GM21529 (cell line): ENCODE measurements at regions not wholly inside any gene's neighbourhood (a gene's known extent, or its start where the extent isn't known, plus 50 kb on each side); places are given as distances from the start of the nearest gene placed in this dataset.

ENCODE experiments used
- ATAC-seq: cut with Tn5 transposase; IDR thresholded peaks from one replicate; pipeline ENCODE4 v1.9.1; 2021; ENCODE audit not compliant: unreplicated experiment

DNA sequence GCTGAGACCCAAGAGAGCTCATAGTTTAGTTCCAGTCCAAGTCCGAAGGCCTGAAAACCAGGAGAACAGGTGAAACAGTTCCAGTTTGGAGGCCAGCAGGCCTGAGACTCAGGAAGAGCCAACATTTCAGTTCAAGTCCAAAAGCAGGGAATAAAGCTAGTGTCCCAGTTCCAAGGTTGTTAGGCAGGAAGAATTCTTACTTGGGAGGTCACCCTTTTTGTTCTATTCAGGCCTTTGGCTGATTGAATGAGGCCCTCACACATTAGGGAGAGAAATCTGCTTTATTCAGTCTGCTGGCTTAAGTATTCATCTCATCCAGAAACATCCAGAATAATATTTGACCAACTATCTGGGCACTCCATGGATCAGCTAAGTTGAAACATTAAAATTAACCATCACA lies 294.6 kb downstream of the PCNX1 start:
- ATAC-seq, result no peak

DNA sequence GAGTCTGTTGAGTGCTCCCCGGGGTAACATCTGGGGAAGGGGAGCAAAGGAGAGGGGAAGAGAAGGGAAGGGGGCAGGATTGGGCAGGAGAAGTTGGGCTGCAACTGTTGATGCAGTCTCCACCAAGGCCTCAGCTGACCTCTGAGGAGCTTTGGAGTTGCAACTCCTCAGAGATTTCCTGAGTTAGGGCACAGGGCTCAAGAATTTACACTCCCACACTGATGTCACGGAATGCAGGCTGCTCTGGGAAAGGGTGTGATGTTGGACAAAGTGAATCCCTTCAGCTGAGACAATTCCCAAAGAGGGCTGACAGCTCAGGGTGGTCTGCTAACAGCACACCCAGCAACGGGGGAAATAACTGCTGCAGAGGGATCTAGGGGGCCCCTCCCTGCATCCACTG lies 295.6 kb downstream of the PCNX1 start:
- ATAC-seq, result no peak

DNA sequence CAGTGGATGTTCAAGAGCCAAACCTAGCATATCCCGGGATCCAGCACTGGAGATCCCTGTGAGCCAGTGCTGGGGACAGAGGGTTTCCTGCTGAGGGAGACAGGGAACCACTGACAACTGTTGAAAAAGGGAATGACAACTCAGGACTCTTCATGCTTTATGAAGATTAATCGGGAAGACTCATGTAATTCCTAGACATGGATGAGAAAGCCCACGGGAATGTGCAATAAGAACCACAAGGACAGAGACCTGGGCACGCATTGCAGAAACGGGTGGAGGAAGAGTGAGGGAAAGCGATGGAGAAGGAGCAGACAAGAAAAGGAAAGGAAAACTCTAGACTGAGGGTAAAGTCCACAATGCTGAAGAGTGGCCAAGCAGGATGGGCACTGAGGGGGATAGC lies 296.0 kb downstream of the PCNX1 start:
- ATAC-seq, result no peak

DNA sequence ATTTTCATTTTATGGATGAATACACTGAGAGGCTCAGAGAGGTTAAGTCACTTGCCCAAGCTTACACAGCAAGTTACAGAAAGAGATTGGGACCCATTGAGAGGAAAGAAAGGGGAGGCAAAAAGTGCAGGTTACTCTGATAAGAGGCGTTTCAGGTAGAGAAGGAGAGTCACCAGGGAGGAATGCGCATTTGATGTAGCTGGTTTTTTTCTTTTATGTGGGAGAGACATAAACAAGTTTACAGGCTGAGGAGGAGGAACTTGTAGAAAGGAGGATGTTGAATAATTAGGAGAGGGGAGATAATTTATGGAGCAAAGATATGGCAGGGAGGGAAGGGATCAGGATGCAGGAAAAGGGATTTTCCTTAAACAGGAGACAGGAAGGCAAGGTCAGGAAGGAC lies 297.0 kb downstream of the PCNX1 start:
- ATAC-seq, result no peak

DNA sequence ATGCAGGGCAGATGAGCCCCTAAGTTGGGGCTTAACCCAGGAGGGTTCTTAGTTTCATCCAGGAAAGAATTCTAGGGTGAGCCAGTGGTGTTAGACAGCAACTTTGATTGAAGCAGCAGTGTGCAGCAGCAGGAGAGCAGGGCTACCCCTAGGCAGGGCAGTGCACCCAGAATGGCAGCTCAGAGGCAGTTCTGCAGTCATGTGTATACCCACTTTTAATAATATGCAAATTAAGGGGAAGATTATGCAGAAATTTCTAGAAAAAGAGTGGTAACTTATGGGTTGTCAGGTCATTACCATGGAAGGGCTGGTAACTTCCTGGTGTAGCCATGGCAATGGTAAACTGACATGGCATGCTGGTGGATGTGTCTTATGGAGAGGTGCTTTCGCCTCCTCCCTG lies 297.5 kb downstream of the PCNX1 start:
- no peak for ATAC-seq

DNA sequence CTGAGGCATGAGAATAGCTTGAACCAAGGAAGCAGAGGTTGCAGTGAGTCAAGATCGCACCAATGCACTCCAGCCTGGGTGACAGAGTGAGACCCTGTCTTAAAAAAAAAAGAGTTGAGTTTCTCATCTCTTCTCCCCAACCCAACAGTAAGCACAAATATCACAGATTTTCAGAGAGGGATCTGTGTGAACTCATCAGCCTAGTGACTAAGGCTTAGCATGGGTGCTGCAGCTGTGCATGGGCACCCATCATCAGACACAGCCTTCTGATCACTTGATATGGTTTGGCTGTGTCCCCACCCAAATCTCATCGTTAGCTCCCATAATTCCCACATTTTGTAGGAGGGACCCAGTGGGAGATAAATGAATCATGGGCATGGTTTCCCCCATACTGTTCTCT lies 298.9 kb downstream of the PCNX1 start:
- ATAC-seq, result no peak

DNA sequence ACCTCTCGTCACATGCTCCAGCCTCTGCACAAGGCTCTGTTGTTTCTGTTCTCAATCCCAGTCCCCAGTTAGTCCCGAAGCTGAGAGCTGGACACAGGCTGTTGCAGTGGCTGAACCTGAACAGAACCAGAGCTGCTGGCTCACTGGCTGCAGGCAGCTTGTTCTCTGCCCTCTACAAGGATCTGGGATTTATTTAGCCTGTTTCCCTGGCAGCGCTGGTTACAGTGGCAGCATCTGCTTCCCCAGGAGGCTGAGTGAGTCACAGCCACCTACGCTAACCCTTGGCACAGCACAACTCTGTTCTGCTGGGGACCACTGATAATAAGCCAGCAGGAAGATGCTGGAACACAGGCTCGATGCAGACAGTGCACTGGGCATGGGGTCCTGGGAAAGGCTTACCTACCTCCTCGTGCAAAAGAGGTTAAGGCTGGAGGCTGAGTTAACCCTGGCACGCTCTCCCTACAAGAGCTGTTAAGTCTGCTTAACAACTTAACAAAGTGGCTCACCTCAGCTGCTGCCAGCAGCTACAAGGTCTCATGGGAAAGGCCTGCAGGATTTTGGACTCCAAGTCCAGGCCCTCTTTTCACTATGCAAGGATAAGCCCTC lies 299.6 kb downstream of the PCNX1 start:
- no peak for ATAC-seq

DNA sequence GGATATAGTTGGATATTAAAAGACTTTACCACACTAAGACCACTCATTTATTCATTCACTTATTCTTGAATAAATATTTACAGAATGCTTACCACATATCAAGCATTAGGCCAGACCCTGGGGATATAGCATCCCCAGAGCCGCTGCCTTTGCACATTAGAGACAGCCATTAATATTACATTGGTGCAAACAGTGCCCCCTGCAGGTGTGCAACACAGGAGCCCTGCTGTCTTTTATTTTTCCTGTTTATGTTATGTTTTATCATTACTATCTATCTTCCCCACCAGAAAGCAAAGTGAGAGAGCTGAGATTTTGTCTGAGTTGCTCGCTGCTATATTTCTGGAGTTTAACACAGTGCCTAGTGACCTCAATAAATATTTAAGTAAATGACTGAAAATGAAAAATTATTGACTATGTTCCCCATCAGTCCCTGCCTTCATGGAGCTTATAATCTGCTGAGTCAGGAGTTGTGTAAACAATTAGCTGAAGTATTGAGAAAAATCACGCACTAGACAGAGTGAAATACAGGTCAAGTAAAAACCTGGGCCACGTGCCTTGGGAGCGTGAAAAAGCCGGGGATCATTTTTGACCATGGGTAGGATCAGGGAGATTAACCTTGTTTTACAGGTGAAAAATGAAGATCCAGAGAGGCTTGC lies 301.6 kb downstream of the PCNX1 start:
- no peak for ATAC-seq

DNA sequence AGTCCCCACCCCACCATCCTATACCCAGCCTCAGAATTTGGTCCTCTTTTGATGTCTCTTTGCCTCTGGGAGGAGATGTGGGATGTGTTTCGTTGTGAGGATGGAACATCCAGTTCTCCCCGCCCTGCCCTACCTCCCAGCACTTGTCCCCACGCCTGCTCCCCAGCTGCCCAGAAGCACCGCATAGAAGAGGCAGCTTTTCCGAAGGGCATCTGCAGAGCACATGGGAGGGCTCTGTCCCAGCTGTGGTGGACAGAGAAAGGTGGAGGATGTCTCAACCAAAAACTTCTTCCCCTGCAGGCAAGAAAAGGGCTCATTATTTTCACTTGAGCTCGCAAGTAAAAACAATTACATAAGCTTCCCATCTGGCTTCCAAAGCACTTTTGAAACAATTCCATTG lies 302.6 kb downstream of the PCNX1 start:
- no peak for ATAC-seq

DNA sequence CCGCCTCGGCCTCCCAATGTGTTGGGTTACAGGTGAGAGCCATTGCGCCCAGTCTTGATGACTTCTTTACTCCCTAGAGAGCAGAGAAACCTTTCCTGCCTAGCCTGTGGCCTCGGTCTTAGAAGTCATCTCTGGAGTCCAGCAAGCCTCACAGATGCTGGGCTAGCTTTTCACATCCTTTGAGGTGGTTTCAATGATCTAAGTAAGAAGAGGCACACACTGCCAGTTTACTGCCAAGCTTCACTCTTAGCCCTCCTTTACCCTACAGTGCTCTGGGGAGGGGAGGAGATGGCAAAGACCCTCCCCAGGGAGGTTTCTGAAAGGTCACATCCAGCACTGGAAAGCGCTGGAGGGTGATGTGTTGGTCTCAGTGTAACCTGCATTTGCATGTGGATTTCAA lies 304.8 kb downstream of the PCNX1 start:
- no peak for ATAC-seq

DNA sequence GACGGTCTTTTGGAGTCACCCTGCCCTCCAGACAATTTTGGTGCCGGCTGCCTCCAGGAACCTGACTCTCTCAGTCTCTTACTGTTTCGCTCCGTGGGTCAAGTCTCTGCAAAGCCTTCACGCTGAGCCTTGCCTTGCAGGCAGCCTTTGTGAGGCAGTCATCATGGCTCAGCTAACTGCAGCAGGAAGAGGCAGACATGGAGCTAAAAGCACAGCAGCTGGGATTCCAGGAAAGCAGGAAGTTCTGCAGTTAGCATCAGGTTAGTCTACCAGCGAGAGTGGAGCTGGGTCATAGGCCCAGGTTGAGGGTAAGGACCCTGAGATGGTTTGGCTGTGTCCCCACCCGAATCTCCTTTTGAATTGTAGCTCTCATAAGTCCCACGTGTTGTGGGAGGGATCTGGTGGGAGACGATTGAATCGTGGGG lies 305.4 kb downstream of the PCNX1 start:
- no peak for ATAC-seq

DNA sequence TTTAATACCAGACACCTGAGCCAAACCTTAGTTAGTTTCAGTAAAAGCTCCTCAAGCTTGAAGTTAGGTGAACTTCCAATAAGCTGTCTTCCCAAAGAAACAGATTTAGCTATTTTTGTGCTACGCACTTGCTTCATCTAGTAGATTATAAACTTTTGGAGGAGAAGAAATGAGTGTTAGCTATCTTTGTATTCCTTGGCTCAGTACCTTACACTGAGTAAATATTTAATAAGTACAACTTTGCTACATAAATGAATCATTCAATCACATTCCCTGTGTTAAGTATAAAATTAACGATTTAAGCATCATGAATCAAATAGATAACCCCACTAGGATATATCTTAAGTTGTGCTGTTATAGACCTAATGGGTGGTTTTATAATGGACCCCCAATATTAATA lies 307.0 kb downstream of the PCNX1 start:
- no peak for ATAC-seq

DNA sequence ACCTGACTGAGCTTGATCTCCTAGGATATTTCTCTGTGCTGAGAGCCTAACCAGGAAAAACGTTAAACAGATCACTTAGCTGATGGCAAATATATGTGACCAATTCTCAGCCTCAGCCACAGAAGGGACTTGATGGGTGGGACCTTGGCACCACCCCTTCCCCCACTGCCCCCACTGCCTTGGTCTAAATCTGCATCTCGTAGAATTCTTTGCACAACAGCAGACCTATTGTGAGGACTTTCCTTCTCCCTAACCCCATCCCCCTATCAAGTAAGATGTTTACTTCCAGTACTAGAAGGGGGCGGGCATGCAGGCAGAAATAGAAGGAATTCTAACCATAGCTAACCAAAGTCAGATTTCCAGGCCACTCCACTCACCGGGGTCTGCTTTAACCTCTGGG lies 313.2 kb downstream of the PCNX1 start:
- no peak for ATAC-seq

DNA sequence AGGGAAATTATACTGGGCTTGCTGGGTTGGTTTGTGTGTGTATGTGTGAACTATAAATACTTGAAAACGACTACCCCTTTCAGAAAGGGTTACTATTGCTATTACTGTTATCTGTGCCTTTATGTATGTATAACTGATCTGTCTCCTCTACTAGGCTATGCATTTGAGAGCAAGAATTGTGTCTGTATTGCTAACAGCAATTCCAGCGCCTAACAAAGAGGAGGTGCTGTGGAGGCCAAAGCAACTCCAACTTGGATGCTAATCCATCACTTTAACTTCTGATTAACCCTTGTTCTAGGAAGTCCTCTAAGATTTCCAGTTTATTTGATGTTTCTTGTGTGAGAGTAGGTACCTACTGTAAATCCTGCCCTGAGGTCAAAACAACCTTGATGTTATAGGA lies 313.9 kb downstream of the PCNX1 start:
- no peak for ATAC-seq

DNA sequence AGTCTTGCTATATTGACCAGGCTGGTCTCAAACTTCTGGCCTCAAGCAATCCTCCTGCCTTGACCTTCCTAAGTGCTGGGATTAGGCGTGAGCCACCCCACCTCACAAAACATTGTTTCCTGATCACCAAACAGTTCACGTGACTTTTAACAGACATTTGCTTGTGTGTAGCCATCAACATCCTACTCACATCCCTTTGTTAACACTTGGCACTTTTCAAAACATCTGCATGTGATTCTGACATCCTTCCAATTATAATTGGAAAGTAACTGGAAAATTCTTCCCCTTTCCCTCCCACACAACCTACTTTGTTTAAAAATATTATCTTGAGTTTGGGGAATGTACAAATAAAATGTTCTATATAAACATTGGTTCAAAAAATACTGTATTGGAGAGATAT lies 317.9 kb downstream of the PCNX1 start:
- no peak for ATAC-seq

DNA sequence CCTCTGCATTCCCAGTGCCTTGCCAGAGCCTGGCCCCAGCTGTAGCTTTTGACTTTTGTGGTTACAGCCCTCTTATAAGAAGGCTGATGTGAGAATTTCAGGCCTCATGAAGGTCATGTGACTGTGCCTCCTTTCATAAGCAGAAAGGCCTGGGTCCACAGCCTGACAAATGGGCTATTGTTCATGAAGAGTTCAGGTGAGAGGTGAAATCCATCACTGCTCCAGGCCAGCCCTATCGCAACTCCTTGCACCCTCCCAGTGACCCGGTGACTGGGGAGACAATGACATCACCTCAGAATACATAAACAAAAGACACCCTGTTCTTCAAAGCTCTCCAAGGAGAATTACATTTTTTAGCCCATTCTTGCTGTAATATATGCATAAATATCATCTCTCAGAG lies 321.5 kb downstream of the PCNX1 start:
- ATAC-seq, result no peak

DNA sequence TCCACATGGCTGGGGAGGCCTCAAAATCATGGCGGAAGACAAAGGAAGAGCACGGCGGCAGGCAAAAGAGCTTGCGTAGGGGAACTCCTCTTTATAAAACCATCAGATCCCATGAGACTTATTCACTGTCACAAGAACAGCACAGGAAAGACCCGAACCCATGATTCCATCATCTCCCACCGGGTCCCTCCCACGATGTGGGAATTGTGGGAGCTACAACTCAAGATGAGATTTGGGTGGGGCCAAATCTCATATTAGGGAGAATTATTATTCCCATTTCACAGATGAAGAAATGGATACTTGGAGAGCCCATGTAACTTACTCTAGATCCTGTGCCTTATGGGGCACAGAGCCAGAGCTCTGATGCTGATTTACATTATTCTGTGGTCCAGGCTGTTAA lies 322.6 kb downstream of the PCNX1 start:
- no peak for ATAC-seq

DNA sequence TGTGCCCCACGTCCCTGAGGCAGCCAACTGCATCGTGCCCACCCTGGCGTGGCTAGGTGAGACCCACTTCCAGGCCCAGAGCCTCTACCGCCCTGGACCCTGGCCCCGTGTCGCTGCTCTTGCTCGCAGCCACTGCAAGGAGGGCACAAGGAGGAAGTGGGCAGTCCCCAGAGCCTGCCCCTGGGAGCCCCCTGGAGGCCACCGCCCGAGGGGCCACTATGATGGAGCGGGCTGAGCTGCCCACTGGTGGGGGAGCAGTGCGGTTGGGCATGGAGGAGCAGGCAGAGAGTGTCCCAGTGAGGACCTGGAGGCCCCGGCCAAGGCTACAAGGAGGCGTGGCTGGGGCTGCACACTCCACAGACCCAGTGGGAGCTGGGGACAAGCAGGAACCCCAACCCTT lies 323.6 kb downstream of the PCNX1 start:
- no peak for ATAC-seq

DNA sequence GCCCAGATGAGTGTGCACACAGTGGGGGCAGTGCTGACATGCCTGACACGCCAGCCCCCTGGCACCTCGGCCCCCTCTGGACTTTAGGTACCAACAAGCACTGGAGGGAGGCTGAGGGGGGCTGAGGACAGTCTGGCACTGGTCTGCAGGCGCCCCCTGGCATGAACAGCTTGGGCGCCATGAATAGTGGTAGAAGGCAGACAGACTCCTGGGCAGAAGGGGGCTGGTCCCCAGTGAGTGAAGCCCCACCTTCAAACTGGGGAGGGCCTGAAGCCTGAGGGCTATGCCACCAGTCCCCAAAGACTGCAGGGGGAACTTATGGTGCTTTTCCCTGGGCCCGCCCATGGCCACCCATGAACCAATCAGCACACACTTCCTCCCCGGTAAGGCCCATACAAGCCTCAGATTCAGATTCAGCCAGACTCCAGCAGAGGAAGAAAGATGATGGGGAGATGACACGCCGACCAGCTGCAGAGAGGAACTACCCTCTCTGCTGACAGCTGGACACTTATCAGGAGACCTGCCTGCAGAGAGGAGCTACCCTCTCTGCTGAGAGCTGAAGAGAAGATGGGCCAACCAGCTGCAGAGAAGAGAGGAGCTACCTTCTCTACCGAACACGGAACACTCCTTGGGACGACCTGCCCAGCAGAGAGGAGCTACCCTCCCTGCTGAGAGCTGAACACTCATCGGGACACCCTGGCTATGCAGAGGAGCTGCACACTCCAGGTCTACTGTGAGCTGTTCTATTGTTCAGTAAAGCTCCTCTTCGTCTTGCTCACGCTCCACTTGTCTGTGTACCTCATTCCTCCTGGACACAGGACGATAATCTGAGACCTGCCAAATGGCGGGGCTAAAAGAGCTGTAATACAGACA lies 324.5 kb downstream of the PCNX1 start:
- peak; percentile 85 for ATAC-seq

DNA sequence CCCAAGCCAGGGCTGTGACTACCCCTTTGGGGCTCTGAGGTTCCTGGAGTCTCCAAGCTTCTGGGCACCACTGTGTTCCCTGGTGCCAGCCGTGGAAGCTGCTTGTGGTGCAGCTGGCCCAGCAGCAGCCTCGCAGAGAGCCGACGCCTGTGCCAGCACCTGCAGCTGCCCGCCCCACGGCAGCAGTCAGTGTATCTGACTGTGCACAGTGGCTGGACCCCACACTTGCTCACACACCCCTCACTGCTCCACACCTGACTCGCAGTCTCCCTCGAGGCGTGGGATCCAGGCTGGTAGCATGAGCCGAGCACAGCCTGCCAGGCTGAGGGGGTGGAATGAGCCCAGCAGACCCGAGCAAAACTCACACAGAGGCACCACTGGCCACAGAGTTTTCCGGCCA lies 325.2 kb downstream of the PCNX1 start:
- no peak for ATAC-seq

DNA sequence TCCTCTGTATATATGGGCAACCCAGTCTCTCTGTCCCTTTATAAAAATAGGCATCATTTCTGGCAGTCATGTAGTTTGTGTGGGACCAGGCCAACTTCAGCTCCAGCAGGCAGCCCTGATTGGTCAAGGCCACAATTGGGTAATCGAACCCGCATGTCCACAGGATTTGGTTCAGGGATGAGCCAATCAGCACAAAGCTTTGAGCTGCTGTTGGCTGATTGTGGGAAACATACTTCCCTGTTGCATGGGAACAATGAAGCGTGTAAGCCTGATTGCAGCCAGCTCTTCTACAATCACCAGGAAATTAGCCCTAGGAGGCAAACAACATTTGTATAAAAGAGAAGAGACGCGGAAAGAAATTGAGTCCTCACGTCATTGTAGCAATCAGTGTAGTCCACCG lies 328.6 kb downstream of the PCNX1 start:
- no peak for ATAC-seq

DNA sequence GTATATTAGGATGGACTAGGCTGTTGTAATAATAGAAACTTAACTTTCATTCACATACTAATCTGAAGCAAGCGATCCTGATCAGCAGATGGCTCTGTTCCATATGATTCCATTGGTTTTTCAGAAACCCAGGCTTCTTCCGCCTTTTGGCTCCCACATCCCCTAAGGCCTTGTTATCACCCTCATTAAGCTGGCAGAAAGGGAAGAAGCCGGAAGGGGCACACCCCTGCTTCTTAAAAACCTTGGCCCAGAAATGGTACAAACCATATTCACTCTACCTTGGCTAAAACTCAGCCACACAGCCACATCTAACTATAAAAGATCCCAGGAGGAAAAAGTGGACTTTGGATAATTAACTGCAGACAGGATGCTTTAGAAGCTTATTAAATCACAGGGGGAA lies 329.2 kb downstream of the PCNX1 start:
- ATAC-seq, result no peak
